AG04450 (cell line): ENCODE measurements at regions not wholly inside any gene's neighbourhood (a gene's known extent, or its start where the extent isn't known, plus 50 kb on each side); places are given as distances from the start of the nearest gene placed in this dataset.

Experiments used
- CTCF ChIA-PET: fragments of 300-600, 350-600 bp; formaldehyde crosslinking; extraction: SDS; loops from one replicate; lab custom pipeline; 2022; ENCODE audit warnings: antibody characterized with exemption, inconsistent platforms; lab: Charles Lee
- POLR2A ChIA-PET: fragments of 350-600 bp; formaldehyde crosslinking; extraction: SDS; loops from one replicate; lab custom pipeline; 2021; ENCODE audit warnings: antibody characterized with exemption, inconsistent platforms; lab: Yijun Ruan, JAX
- DNase-seq: peaks from one replicate; pipeline ENCODE4 v3.0.0-alpha.2; 2011; ENCODE audit warnings: low read depth, low spot score
- H3K27ac ChIP-seq: one replicate; pipeline ENCODE4 v1.5.1; 2012; ENCODE audit warnings: low read depth, low read length, control low read depth
- H3K27me3 ChIP-seq: one replicate; pipeline ENCODE4 v1.6.0; 2012; ENCODE audit warnings: low read length; ENCODE audit not compliant: control insufficient read depth, insufficient read depth
- H3K4me3 ChIP-seq: 2 replicates; pipeline ENCODE4 v1.5.1; 2011; ENCODE audit warnings: mild to moderate bottlenecking, low read depth, low read length, control low read depth
- H3K9me3 ChIP-seq: 2 replicates; pipeline ENCODE4 v1.5.1; 2012; ENCODE audit warnings: low read length; ENCODE audit not compliant: control insufficient read depth, insufficient read depth
- CTCF ChIP-seq: IDR thresholded peaks from 2 replicates; pipeline ENCODE4 v1.5.1; 2011; ENCODE audit warnings: low read depth, low read length, control low read depth, inconsistent platforms

- TF ChIP-seq CTCF: no peak
- POLR2A ChIA-PET: no interaction called here
- Histone ChIP-seq H3K27me3 (no peaks in the 10 kb centered on the region), H3K9me3 (no peaks in the 10 kb centered on the region), H3K27ac (no peak overlapping the region), H3K4me3 (no peak overlapping the region)
- no peak for DNase-seq
- CTCF ChIA-PET: no interaction called here
These were observed 356.9 kb upstream of the PRKCQ start for GRCh38 chr10:6936931-6937330.

DNA sequence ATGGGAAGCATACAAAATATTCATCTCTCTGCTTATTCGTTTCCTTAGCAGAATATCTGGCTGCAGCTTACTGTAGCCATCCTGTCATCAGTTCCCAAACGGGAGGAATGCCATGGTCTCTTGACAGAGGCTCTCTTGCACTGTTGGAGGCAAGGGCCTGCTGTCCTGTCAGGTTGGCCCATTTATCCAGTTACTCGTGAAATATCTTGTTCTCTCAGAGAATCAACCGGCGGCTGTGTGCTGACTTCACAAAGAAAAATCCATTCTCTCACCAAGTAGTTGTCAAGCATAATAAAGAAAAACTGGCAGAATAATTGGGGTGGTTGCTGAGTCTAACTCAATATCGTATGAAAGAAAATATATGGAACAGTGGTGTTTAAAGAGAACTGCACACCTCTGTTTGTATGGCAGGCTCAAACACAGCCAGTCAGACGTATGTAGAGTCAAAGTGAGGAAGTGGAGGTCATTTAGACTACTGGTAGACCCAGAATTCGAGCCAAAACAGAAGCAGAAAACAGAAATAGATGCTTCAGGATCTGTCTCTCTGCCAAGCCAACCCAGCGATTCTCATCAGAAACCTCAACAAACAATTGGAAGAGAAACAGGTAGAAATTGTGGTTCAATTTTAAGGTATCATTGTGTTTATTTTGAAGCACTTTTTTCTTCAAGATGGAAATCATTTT is 349.2 kb upstream of the PRKCQ start:
- TF ChIP-seq CTCF: no peak
- ChIA-PET POLR2A (interaction anchor here (0.9 kb wide), 1 partner anchor 208 kb away, joined by 3 read pairs; no protein-coding TSS in a partner anchor), CTCF (interaction anchor here (0.7 to 2.2 kb wide), 2 partner anchors 9 to 11 kb away, joined by 3 to 5 read pairs; no protein-coding TSS in a partner anchor)

DNA sequence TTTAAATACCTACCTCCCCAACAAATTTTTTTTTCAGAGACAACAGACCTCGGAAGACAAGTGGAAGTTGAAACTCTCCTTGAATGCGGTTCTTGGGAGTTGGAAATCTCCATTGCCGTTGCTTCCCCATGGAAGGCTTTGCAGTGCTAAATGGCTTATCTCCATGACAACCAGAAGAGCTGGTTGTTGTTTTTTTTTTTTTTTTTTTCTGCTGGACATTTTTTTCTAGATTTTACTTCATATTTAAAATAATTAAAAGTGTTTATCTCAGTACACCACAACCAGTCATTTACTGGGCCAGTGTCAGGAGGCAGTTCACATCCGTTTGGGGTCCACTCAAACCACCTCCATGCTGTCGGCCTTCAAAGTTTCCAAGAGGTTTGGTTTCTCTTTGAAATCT is 348.5 kb upstream of the PRKCQ start:
- CTCF ChIA-PET: interaction anchor here (0.6 to 2.2 kb wide), 5 partner anchors 8 to 513 kb away, joined by 3 to 5 read pairs (median 3); no protein-coding TSS in a partner anchor
- DNase-seq: no peak
- Histone ChIP-seq H3K27me3 (no peaks in the 10 kb centered on the region), H3K4me3 (no peak overlapping the region), H3K9me3 (no peaks in the 10 kb centered on the region), H3K27ac (no peak overlapping the region)
- POLR2A ChIA-PET: interaction anchor here (0.6 to 0.9 kb wide), 2 partner anchors 206 to 207 kb away, joined by 3 read pairs; no protein-coding TSS in a partner anchor
- no peak for TF ChIP-seq CTCF

More for the DNA sequence above, 349.2 kb upstream of the PRKCQ start:
- no peak for DNase-seq
- no peaks in the 10 kb centered on the region for H3K27me3 ChIP-seq
- no peak overlapping the region for H3K27ac ChIP-seq
- H3K4me3 ChIP-seq: no peak overlapping the region
- H3K9me3 ChIP-seq: no peaks in the 10 kb centered on the region

DNA sequence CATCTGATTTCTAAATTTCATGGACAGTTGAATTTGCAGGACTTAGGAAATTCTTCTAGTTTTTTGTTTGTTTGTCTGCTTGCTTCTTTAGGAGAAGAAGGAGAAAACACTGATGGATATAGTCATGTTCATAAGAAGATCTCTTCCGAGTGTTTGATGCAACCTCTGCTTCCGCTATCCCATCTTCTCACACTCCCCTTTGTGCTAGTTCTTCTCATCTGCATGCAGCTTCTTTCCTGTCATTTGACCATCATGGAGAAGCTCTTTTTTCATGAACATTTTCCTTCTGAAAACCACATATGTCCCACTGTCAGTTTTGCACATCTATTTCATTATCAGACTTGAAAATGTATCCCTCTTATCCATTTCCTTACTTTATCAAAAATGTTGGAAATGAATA is 346.9 kb upstream of the PRKCQ start:
- no peak for TF ChIP-seq CTCF
- Histone ChIP-seq H3K4me3 (no peak overlapping the region), H3K27ac (no peak overlapping the region), H3K27me3 (no peaks in the 10 kb centered on the region), H3K9me3 (no peaks in the 10 kb centered on the region)
- CTCF ChIA-PET: no interaction called here
- no peak for DNase-seq
- POLR2A ChIA-PET: no interaction called here

- no peak overlapping the region for H3K27ac ChIP-seq
- H3K9me3 ChIP-seq: no peaks in the 10 kb centered on the region
- ChIA-PET CTCF (no interaction called here), POLR2A (no interaction called here)
- no peak for DNase-seq
- no peak overlapping the region for H3K4me3 ChIP-seq
- no peaks in the 10 kb centered on the region for H3K27me3 ChIP-seq
- TF ChIP-seq CTCF: no peak
These were observed 345.1 kb upstream of the PRKCQ start for GRCh38 chr10:6925146-6925545.
